GM12892 (cell line): ENCODE measurements at regions not wholly inside any gene's neighbourhood (a gene's known extent, or its start where the extent isn't known, plus 50 kb on each side); places are given as distances from the start of the nearest gene placed in this dataset.

Source experiments
- POLR2A ChIP-seq: IDR thresholded peaks from 2 replicates; pipeline ENCODE4 v1.6.1; 2011; ENCODE audit warnings: low read depth, low read length, control low read depth
- POLR2AphosphoS5 ChIP-seq: IDR thresholded peaks from 2 replicates; pipeline ENCODE4 v1.6.1; 2011; ENCODE audit warnings: low read depth, low read length, control low read depth
- TAF1 ChIP-seq: IDR thresholded peaks from 2 replicates; pipeline ENCODE4 v1.6.1; 2011; ENCODE audit warnings: low read depth, mild to moderate bottlenecking, control low read depth, low read length, borderline replicate concordance

- no peak for TF ChIP-seq POLR2A
- no peak for TF ChIP-seq TAF1
- no peak for TF ChIP-seq POLR2AphosphoS5
These were observed 107.9 kb upstream of the NAP1L1 start for GRCh38 chr12:76192416-76192815.
